Hepatocyte (in vitro differentiated cells): ENCODE measurements at regions not wholly inside any gene's neighbourhood (a gene's known extent, or its start where the extent isn't known, plus 50 kb on each side); places are given as distances from the start of the nearest gene placed in this dataset.

Experiments
- EZH2 ChIP-seq: fragments of 200-600 bp; sonication (generic); IDR thresholded peaks from 2 replicates; pipeline ENCODE4 v1.6.1; 2016; ENCODE audit warnings: antibody characterized with exemption, mild to moderate bottlenecking, borderline replicate concordance
- TF ChIP-seq, protein P1 (sequence below): fragments of 200-600 bp; sonication (generic); IDR thresholded peaks from 2 replicates; pipeline ENCODE4 v1.5.1; 2016; ENCODE audit warnings: antibody characterized with exemption, mild to moderate bottlenecking; ENCODE audit not compliant: poor library complexity

DNA sequence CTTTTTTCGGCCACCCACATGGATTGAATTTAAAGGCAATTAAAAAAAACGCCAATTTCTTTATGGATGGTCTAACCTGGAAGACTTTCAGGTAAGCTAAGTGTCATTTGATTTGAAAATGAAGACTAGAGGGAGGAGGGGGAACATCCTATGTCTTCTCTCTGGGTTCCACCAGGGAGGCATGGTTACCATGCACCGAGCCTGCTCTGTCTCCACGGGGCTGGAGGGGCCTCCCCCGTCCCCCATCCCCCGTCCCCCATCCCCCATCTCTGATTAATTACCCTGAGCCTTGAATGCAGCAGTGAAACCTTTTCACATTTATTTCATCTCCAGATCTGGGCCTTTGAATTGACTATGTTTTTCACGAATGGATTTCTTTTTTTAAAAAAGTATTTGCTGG lies 135.1 kb downstream of the TLR5 start:
- TF ChIP-seq, protein P1, sequence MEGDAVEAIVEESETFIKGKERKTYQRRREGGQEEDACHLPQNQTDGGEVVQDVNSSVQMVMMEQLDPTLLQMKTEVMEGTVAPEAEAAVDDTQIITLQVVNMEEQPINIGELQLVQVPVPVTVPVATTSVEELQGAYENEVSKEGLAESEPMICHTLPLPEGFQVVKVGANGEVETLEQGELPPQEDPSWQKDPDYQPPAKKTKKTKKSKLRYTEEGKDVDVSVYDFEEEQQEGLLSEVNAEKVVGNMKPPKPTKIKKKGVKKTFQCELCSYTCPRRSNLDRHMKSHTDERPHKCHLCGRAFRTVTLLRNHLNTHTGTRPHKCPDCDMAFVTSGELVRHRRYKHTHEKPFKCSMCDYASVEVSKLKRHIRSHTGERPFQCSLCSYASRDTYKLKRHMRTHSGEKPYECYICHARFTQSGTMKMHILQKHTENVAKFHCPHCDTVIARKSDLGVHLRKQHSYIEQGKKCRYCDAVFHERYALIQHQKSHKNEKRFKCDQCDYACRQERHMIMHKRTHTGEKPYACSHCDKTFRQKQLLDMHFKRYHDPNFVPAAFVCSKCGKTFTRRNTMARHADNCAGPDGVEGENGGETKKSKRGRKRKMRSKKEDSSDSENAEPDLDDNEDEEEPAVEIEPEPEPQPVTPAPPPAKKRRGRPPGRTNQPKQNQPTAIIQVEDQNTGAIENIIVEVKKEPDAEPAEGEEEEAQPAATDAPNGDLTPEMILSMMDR = no peak
- no peak for TF ChIP-seq EZH2
